ENCODE measurements at regions not wholly inside any gene's neighbourhood (a gene's known extent, or its start where the extent isn't known, plus 50 kb on each side); places are given as distances from the start of the nearest gene placed in this dataset.
"Not testable (repeated sequence)": the region's sequence is repeated elsewhere in the genome, so short reads cannot be mapped to it uniquely, and the experiment has no call there.

DNA sequence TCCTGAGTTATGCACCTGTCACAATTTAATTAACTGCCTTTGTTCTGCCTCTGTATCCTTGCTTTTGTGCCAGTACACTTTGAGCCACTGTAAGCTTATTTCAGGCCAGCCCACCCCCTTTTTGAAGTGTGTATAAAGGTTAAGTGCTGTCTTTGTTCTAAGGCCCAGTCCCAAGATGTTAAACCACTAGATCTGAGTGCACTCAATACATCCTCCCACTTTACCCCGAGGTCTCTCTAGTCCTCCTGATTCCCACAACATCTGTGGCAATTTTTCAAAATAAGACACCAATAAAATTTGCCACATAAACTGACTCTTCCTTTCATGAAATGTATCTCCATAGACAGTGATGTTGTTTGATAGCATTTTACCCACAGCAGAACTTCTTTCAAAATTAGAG, 124.1 kb upstream of the SPIN4 start:
- no peak overlapping the region for H3K4me3 ChIP-seq (ENCODE audit: low read length)
- no peak for DNase-seq (ENCODE audit: low read depth, low spot score)

GRCh38 chrX:63471004-63471403, 119.9 kb upstream of the SPIN4 start:
- no peak overlapping the region for H3K4me3 ChIP-seq (ENCODE audit: low read length)
- no peak for DNase-seq (ENCODE audit: low read depth, low spot score)

- H3K4me3 ChIP-seq (ENCODE audit: low read length): no peak overlapping the region
- no peak for DNase-seq (ENCODE audit: low read depth, low spot score)
Observed at GRCh38 chrX:63470506-63470905, 119.4 kb upstream of the SPIN4 start.

DNA sequence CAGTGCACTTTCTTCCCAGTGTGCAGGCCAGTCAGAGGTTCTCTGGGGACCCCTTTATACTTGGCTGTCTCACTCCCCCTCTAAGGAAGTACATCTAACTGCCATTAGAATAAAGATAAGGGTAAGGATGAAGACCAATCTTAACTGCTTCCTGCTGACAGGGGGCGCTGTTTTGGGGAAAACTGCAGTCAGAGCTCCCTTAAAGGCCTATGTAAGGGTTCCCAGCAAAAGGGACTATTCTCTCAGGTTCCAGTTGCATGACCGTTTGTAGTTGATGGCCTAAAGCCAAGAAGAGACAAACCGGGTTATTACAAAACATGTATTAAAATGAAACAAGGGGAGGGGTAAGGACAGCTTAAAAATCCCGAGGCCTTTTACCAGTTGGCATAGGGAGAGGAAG, 115.6 kb upstream of the SPIN4 start:
- H3K4me3 ChIP-seq (ENCODE audit: low read length): no peak overlapping the region
- no peak for DNase-seq (ENCODE audit: low read depth, low spot score)

DNA sequence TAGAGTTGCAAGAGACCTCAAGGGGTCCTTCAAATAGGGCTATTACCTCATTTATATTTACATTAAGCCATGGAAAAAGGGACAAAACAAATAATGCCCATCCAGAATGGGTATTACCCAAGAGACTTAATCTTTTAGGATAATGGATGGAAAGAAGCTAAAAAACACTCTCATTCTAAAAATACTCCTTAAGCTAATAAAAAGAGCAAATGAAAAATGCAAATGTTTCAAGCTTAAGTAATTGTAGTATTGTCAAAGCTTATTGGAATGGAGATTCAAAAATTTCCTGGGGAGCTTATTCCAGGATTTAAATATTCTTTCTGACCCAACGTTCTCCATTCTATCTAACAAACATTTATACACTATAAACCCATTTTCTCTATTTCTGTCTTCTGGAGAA, 107.8 kb upstream of the SPIN4 start:
- H3K4me3 ChIP-seq (ENCODE audit: low read length): no peak overlapping the region
- no peak for DNase-seq (ENCODE audit: low read depth, low spot score)

DNA sequence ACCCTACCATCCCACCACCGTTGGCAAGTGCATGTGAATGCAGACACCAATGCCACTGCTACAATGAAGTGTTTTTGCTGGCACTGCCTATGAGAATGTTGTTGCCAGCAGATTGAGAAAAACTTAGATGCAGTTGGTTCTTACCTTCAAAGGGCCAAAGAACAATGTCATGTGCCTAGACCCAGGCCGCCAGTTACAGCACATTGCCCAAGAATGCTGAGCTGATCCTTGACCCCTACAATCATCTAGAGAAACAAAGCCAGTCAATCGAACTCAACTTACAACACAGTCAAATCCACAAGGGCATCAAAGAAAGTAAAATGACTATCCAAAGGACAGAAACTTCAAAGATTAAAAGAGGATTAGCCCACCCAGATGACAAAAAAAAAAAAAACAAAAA, 102.4 kb upstream of the SPIN4 start:
- H3K4me3 ChIP-seq (ENCODE audit: low read length): no peak overlapping the region
- no peak for DNase-seq (ENCODE audit: low read depth, low spot score)

DNA sequence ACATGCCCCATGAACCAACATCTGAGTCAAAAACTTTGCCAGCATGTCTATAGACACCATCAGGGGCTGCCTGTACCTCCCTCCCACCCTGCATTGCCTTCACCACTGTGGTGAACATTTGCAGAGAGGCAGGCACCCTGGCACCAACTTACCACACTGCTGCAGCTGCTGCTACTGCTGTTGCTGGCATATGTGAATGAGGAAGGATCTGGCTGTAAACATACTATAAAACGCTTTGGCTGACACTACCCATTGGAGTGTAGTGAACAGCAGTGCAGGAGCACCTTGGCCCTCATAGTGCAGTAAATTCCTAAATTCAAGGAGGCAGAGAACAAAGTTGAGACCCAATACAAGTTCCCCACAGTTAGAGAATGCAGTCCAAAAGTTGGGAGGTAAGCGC, 90.6 kb upstream of the SPIN4 start:
- H3K4me3 ChIP-seq (ENCODE audit: low read length): no peak overlapping the region
- DNase-seq (ENCODE audit: low read depth, low spot score): no peak

- no peak overlapping the region for H3K4me3 ChIP-seq (ENCODE audit: low read length)
- DNase-seq (ENCODE audit: low read depth, low spot score): no peak
Observed at GRCh38 chrX:63439580-63439979, 88.4 kb upstream of the SPIN4 start.

DNA sequence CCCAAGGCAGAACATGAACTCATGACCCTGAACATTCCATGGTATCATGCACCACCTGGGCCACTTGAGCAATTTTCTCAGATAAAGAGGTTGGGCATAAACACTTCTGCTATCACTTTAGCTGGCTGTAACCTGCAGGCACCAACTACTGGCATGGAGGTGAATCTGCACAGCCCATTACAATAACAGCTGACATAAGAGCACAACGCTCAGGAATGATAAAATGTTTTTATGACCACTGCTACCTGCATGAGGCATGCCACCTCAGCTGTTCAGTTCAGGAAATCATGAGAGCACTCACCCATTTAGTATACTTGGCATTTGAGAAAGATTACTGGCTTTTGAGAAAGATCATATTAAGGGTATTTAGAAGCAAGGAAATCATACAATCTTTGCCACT, 85.7 kb upstream of the SPIN4 start:
- DNase-seq (ENCODE audit: low read depth, low spot score): no peak
- no peak overlapping the region for H3K4me3 ChIP-seq (ENCODE audit: low read length)

- no peak for DNase-seq (ENCODE audit: low read depth, low spot score)
- H3K4me3 ChIP-seq (ENCODE audit: low read length): no peak overlapping the region
Observed at GRCh38 chrX:63434665-63435064, 83.5 kb upstream of the SPIN4 start.

DNA sequence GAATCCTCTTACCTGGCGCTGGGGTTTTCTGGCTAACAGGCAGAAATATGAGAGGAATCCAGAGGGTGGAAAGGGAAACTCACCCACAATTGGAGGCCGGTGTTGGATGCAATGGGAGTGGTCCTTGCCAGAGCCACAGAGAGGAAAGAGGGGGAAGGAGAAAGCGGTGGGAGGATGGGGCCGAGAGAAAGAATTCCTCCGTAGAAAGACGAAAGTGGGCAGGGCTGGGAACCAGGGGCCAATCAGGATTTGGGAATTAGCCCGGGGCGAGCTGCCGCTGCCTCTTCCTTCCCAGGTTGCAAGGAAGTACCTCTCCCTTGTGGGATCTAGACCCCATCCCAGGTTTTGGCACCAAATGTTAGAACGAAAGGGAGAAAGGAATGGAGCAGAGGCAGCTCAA, 83.1 kb upstream of the SPIN4 start:
- DNase-seq (ENCODE audit: low read depth, low spot score): no peak
- no peak overlapping the region for H3K4me3 ChIP-seq (ENCODE audit: low read length)

DNA sequence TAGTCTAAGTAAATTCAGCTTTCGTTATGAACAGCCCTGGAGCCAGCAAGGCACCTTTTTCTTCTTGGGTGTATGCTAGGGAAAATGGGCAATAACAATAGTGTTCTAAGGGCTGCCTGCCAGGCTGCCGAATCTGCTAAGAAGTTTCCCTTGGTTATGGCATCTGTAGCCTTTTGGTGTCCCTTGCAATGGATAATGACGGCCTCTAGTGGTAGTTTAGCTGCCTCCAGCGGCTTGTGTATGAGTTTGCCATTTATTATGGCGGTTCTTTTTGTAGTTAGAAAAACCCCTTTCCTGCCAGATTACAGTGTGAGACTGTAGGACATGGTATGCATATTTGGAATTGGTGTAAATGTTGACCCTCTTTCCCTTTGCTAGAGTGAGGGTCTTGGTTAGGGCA, 78.9 kb upstream of the SPIN4 start:
- no peak for DNase-seq (ENCODE audit: low read depth, low spot score)
- no peak overlapping the region for H3K4me3 ChIP-seq (ENCODE audit: low read length)

DNA sequence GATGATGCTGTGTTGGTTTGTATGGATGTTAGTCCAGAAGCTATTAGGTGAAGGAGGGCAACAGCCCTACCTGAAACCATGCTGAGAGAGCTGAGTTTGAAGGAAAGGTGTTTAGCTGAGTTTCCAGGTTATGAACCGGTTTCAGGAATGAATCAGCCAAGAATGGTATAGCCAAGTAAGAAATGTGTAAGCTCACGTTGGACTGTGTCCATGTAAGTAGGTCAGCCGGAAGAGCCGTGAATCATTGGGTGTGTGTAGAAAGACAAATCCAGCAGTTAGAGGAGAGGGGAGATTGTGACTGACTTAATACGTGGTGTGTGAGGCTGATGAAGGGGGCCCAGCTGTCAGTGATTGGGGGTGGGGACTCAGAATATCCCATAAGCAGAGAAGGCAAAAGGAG, 77.2 kb upstream of the SPIN4 start:
- no peak for DNase-seq (ENCODE audit: low read depth, low spot score)
- H3K4me3 ChIP-seq (ENCODE audit: low read length): no peak overlapping the region

DNA sequence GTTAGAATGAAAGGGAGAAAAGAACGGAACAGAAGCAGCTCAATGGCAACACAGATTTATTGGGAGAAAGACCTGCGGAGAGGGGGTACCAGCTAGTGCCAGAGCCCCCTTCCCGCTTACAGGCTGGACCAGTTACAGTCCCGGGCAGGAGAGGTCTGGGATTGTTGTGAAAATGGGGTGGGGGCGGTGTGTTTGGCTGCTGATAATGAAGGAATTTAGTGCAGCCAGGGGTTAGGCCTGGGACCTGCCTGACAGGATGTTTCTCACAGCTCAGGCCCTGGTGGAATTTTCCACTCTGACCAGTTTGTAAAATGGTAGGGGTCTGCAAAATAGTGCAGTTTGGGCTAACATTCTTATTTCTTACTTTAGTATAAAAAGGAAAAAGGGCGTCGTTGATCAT, 75.4 kb upstream of the SPIN4 start:
- DNase-seq (ENCODE audit: low read depth, low spot score): no peak
- H3K4me3 ChIP-seq (ENCODE audit: low read length): no peak overlapping the region

DNA sequence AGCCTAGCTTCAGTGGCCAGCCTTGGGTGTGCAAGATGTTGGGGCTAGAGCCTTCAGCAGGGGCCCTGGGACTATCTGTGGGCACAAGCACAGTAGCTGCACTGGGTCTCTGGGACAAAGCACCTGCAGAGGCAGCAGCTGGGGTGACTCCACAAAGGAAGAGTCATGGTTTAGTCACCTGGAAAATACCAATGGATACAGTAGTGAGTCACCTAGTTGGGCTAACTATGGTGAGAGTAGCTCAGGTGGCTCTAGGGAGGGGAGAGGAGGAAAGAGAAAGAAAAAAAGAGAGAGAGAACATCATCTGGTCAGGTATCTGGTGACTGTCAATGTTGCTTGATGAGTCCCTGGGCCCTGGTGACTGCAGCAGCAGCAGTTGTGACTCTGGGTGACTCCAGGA, 72.9 kb upstream of the SPIN4 start:
- no peak overlapping the region for H3K4me3 ChIP-seq (ENCODE audit: low read length)
- no peak for DNase-seq (ENCODE audit: low read depth, low spot score)

DNA sequence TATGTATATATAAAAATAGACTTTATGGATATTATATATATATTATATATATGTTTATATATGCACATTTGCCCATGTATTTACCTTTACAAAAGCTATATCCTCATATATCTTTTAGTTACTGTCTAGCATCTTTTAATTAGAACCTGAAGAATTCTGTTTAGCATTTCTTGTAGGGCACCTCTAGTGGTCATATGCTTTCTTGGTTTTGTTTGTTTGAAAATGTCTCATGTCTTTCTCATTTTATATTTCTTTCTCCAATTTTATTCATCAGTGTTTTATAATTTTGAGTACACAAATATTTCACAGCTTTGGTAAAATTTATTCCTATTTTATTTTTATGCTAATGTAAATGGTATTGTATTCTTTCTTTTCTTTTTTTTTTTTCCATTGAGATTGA, 70.3 kb upstream of the SPIN4 start:
- no peak overlapping the region for H3K4me3 ChIP-seq (ENCODE audit: low read length)
- no peak for DNase-seq (ENCODE audit: low read depth, low spot score)

DNA sequence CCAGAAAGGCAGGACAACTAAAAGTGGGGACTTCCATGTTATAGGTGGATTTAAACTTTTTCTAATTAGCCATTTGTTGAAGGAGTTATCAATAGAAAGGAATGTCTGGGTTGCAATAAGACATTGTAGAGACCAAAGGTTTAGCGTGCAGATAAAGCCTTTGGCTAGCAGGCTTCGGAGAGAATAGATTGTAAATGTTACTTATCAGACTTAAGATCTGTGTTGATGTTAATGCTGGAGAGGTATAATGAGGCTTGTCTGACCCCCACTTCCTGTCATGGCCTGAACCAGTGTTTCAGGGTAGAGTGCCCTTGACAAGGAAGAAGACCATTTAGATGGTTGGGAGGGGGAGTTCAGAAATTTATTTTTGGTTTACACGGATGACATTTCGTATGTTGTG, 67.1 kb upstream of the SPIN4 start:
- DNase-seq (ENCODE audit: low read depth, low spot score): no peak

DNA sequence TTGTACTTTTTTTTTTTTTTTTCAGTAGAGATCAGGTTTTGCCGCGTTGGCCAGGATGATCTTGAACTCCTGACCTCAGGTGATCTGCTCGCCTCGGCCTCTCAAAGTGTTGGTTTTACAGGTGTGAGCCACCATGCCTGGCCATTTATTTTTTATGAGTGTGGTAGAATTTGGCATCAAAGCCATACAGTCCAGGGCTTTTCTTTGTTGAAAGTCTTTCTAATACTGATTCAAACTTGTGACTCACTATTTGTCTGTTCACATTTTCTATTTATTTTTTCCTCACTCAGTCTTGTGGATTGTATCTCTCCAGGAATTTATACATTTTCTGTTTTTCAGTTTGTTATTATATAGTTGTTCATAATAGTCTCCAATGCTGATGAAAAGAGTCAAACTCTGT, 66.5 kb upstream of the SPIN4 start:
- DNase-seq (ENCODE audit: low read depth, low spot score): no peak
- H3K4me3 ChIP-seq (ENCODE audit: low read length): no peak overlapping the region

More for the DNA sequence above, 67.1 kb upstream of the SPIN4 start:
- no peak overlapping the region for H3K4me3 ChIP-seq (ENCODE audit: low read length)

GRCh38 chrX:63409934-63410333, 58.8 kb upstream of the SPIN4 start:
- not testable (repeated sequence) for DNase-seq (ENCODE audit: low read depth, low spot score); H3K4me3 ChIP-seq (ENCODE audit: low read length)

GRCh38 chrX:63408050-63408449, 56.9 kb upstream of the SPIN4 start:
- DNase-seq (ENCODE audit: low read depth, low spot score): no peak
- no peak overlapping the region for H3K4me3 ChIP-seq (ENCODE audit: low read length)

GRCh38 chrX:63404332-63404731, 53.2 kb upstream of the SPIN4 start:
- no peak for DNase-seq (ENCODE audit: low read depth, low spot score)
- no peak overlapping the region for H3K4me3 ChIP-seq (ENCODE audit: low read length)

DNA sequence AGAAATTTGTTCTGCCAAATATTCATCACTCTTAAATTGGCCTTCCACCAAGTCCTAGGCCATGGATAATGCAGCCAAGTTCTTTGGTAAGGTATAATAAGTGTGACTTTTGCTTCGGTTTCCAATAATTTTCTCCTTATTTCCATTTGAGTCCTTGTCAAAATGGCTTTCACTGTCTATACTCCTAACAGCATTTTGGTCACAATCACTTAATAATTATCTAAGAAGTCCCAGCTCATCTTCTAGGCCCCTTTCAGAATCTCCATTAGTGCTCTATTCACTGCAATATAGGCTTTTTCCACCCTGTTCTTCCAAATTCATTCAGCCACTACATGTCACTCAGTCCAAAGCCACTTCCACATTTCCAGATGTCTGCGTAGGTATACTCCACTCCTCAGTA, 51.0 kb upstream of the SPIN4 start:
- no peak overlapping the region for H3K4me3 ChIP-seq (ENCODE audit: low read length)
- DNase-seq (ENCODE audit: low read depth, low spot score): no peak

All from Jurkat, Clone E6-1 (cell line).